Fibroblast of skin of left quadriceps (primary cell): ENCODE measurements at regions not wholly inside any gene's neighbourhood (a gene's known extent, or its start where the extent isn't known, plus 50 kb on each side); places are given as distances from the start of the nearest gene placed in this dataset.
"Not testable (repeated sequence)": the region's sequence is repeated elsewhere in the genome, so short reads cannot be mapped to it uniquely, and the experiment has no call there.

Experiments used
- DNase-seq, 2 experiments: peaks; one replicate each; pipeline ENCODE4 v3.0.0-alpha.2; 2013; ENCODE audit warnings: low read depth in 2 of 2

DNA sequence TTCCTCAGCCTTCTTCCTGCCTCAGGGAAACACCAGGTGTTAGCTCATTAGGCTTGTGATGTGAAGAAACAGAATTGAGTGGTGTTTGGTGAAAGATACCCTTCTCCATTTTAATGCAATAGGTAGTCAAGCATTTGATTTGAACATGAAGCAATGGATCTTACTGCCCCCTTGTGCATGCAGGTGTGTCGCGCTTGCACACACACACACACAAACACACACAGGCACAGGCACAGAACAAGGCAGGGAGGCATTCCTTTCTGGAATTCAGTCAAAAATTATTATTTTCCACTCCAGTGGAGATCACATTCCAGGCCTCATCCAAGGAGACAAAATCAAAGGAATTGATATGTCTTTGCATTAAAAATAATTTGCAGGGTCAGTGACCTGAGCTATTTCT lies 667.0 kb upstream of the MARCKS start:
- DNase-seq: no peak

DNA sequence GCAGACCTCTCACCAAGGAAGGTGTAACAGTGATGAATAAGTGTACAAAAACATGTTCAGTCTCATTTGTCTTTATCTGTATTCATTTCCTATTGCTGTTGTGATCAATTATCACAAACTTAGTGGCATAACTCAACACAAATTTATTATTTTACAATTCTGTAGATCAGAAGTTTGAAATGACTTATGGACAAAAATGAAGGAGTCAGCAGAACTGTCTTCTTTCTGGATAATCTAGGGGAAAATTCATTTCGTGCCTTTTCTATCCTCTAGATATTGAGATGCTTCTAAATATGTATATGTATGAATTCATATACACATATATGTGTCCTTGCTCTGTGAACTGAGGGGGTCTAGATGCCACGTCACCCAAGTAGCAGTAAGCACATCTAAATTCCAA lies 663.1 kb upstream of the MARCKS start:
- DNase-seq: no peak

DNA sequence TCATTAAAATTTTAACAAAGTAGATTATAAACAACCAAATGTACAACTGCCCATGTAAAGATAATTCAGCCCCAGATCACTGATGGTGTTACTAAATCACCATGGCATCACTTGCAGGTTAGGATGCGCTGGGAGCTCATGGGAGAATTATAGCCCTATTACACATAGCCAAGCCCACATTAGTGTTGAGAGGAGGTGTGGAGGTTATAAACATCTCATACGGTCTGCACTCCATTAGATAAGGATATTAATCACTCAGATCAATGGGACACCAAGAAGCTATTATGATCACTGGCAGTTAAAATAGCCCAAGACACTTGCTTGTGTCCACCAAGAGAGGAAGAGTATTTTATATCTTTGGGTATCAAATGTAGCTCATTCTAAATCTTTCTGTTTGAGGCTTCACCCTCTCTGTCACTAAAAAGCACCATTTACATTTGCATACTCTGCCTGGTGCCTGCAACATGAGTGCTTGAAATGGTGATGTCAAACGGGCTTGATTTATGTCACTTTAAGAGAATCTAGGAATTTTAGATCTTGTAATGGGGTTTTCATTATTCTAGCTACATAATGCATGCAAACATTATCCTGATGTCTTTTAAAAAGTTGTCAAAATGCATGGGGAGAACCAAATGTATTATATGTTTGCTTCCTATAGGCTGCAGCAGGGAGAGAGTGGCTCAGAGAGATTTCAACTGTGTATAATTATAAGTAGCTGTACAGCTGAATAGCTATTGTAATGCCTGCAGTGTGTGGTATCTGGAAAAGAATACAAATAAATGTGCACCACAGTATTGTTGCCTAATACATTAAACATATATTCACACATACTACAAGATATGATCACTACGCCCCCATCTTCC lies 654.1 kb upstream of the MARCKS start:
- DNase-seq: no peak

DNA sequence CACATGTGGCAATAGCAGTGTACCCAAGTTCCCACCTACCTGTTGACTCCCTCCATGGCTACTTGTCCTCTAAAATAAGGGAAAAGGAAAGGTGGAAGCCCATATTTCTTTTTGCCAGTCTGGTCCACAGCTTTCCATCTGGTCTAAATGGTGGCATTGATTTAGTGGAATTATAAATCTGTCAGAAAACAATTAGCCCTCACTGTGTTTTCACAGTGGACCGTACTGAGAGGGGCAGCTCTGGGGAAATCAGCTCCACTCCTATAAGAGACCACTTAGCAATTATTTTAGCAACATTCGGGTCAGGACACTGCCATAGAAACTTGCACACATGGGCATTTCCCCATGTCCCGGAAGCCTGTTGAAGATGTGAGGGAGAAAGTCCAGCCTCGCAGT lies 653.4 kb upstream of the MARCKS start:
- DNase-seq: no peak

DNA sequence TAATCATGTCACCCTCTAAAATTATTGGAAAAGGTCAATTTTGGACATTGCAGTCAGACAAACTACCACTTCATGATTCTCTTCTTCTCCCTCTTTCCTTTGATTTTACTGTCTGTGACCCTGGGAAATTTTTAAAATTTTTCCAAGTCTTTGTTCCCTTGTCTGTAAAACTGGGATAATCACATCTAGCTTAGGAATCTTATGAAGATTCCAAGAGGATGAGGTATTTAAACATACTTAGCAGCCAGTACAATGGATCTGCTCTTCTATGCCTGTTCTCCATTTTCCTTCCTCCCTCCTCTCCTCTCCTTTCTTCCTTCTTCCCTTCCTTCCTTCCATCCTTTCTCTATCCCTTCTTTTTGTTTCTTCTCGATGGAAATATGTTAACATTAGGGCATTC lies 651.6 kb upstream of the MARCKS start:
- DNase-seq: no peak

DNA sequence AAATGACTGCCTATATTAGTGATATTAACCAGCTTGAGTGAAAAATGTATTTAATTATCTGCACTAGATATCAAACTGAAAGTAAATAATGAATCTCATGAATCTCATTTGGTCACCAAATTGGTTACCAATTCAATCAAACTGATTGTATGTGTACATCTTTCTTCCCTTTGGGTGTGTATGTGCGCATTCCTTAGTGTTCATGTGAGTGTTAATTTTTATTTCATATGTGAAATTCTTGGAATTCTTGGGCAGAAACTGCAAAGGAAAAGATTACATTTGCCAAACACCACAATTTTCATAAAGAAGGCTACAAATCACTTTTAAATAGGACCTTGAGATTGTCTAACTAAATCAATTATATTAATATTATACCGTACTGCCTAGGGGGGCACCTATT lies 648.4 kb upstream of the MARCKS start:
- DNase-seq: peak in 1 of 2 experiments; percentile 21

DNA sequence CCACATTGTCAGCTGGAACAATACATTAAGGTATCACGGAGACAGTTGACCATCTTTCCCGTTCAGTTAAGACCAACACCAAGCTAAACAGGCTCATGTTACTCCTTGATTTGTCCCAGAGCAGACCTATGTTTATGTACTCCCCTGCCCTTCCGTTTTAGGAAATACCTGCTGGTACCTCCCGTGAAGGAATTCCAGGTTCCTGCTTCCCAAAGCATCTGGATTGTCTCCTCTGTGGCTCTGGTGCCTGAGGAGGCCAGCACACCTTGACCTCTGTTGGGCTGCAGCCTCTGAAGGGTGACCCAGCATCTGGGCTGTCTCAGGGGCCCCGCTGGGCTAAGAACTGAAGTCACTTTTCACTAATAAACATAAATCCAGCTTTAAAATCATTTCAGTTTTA lies 647.8 kb upstream of the MARCKS start:
- DNase-seq: no peak

DNA sequence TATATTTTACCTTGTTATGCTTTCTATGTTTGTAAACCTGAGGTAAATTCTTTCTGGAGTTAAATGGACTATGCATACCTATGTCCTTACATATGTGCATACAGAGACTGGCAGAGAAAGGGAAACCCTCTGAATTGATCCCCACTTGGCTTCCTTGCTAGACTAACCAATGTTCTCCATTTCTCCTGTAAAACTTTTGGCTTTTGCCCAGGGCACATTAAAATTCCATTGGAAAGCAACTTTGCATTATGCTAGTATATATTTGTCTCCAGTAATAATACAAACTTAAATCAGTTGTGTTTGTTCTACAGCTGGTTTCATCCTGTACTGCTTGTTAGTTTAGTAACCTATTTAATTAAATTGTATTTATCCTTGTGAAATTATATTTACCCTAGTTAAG lies 646.0 kb upstream of the MARCKS start:
- no peak for DNase-seq

DNA sequence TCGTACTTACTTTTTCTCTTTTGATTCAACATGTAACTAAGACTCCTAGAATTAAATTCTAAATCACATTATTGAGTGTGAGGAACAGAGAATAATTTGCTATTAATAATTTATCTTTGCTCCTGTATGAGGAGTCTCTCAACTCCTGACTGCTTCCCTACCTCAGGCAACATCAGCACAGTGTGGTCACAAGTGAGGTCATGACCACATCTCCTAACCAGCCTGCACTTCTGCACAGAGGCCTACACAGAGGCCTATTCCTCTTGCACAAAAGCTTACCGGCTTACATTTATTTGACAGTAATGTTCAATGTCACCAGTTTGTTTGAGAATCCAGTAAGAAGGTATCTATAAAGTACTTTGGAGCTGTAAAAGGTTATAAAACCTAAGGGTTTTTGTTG lies 637.4 kb upstream of the MARCKS start:
- no peak for DNase-seq

DNA sequence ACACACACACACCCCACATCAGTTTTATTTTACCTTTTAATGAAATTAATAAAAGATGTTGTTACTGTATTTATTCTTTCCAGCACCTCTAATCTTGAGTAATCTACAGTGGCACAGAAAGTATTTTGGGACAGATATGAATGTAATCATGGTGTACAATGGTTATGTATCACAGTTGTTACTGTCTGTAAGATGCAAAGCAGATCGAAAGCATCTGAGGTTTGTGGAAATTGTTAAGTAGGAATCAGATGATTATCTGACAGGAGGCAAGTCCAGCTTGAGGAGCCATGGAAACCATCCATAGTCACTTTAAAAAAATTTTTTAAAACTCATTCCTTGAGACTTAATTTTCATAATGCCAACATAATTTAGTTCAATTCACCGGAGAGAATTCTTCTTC lies 636.3 kb upstream of the MARCKS start:
- DNase-seq: no peak

DNA sequence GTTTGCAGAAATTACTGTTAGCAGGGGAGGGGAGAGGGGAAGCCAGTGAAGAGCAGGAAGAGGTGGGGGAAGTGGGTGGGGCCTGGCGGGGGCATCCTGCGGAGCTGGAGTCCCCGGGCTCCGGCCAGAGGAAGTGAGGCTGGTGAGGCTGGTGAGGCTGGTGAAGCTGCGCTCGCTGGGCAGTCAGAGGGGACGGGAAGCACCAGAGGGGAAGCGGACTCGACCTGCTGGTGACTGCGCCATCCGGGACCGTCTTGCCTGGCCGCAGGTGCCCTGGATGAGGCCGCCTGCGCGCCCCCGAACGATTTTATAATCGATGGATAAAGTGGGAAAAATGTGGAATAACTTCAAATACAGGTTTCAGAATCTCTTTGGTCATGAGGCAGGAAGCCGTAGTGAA lies 635.3 kb upstream of the MARCKS start:
- no peak for DNase-seq

DNA sequence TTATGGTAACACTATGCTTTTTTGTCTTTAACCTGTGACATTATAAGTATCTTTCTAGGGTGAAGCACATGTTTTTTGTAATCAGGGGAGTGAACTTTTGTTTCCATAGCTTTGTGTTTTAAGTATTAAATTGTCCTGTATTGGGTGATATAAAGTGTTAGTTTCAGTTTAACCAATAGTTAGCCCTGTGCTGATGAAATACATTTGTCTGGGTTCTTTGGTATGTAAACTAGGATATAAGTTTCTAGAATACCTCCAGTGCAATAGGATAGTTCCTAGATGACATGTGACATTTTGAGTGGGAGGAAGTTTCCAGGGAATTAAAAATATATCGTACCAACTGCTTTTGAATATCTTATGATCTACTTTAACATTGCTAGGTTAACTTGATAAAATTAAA lies 611.0 kb upstream of the MARCKS start:
- DNase-seq: no peak

DNA sequence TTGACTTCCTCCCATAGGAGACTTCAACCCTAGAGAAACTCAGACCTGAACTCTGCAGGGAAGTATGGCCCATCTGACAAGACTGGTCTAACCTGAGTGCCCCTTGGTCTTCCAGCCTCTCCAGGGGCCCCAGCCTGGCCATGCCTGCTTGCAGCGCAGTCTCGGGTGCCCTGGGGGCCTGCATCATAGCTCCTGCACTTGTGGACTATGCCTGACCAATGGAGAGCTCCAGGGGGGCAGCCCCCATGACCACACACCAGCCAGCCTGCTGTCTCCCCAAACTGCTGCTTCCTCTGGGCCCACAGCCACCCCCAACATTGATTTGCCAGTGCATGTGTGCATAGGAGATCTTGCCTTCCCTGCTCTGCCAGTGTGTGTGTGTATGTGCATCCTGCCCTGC lies 608.6 kb upstream of the MARCKS start:
- no peak for DNase-seq

DNA sequence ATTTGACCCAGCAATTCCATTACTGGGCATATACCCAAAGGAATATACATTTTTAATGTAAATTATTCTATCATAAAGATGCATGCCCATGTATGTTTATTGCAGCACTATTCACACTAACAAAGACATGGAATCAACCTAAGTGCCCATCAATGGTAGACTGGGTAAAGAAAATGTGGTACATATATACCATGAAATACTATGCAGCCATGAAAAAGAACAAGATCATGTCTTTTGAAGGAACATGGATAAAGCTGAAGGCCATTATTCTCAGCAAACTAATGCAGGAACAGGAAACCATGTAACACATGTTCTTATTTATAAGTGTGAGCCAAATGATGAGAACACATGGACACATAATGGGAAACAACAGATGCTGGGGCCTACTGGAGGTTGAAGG lies 603.0 kb upstream of the MARCKS start:
- DNase-seq: not testable (repeated sequence)

DNA sequence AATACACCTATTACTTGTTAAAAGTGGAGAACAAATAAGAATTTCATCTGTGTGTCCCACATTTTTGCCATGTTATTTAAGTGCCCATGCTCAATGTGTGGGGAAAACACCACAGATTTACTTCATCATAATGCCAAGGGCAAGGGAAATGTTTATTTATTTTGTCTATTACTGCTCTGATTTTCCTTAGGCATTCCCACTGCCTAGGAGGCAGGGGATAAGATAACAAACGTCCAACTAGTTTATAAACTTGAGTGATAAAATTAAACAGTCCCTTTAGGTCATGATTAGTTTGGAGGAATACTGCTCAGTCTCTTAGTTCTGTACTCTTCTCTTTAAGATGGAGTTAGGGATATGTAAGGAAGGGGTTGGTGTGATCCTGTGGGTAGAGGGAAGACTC lies 598.4 kb upstream of the MARCKS start:
- no peak for DNase-seq

DNA sequence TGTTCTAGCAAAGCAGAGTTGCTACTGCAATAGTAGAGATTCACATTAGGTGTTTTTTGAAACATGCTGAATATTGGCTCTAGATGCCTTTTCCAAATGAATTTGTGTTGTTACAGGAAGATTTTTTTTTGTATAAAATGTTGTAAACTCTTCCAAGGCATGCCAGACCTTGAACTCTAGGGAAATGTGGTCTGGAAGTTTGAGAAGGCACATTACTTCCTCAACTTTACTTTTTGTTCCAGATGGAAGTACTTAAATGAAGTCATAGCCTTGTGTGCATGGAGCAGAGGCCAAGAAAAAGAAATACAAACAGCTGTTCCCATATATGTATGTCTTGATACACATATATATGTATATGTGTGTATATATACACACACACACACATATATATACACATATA lies 585.7 kb upstream of the MARCKS start:
- peak; percentile 67 to 71 for DNase-seq

DNA sequence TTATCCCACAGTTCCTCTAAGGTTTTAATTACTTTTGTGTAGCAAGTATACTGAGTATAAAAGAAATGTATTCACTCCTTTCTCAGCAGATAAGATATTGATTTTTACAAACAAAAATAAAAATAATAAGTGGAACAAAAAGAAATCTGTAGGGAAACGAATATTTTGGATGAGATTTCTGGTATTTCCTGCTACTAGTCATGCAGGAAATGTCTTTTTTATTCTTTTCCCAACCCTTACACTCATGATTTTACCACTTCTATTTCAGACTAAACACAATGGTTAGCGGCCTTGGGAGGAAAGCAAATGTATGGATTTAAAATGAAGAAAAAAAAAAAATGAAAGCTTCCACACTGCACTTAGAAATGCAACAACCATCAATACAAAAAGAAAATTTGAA lies 580.5 kb upstream of the MARCKS start:
- no peak for DNase-seq

DNA sequence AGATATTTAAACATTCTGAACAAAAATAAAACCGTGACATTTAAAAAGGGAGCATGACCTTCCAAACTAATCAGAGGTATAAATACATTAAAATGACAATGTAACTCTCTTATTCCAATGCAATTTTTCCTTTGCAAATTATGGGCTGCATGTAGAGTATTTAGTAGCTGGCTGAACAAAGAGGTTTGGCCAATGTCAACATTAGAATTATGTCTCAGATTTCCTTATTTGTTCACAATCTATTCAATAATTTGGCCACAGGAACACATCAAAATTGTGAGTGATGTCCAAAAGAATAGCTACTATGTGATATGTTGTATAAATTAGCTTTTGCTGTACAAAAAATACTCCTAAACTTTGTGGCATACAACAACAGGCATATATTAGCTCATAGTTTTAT lies 580.0 kb upstream of the MARCKS start:
- DNase-seq: no peak

DNA sequence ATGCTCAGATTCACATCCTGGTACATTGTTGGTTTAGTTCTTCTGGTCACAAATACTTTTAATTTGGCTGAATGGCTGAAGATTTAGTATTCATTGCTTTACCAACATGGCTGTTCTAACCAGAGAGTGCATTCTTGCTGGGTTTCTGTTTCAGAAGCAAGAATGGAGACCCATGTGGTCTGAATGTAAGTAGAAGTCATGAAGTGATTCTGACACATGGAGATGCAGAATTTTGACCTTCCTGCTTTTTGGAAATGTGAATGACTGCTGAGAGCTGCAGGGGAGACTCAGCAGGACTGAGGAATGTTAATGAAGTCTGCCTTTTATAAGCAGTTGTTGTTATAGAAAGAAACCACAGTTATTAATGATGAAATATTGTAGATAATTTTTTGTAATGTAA lies 576.1 kb upstream of the MARCKS start:
- peak; percentile 62 to 70 for DNase-seq

DNA sequence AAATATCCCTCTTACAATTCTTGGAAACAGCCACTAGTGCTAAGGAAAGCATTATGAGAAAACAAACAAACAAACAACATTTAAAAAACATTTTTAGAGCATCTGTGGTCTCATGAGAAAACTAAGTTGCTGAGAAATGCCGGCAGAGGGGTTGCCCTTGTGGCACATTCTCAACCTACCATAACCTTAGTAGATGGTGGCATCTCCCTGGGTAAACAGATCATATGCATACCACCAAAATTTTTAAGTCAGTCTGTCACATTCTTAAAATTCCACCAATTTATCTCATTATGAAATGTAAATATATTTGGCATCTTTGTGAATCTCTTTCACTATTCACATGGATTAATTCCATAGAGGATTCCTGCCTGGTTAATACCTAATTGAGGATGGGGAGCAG lies 575.7 kb upstream of the MARCKS start:
- DNase-seq: no peak

DNA sequence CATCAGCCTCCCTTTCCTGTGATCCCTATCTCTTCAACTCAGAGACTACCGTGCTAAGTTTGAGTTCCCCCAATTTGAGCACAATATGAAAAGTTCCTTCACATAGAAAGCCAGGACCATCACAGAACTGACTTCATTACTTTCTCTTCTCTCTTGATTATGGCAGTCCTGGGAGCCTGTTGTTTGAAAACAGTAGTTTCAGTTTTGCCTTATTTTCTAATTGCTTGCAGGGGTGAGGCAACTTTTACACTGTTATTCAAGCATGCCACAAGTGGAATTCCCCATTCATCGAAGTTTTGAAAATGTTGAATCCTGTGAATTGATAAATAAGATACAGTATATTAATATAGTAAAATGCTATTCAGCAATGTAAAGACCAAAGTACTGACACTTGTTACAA lies 569.7 kb upstream of the MARCKS start:
- DNase-seq: no peak

DNA sequence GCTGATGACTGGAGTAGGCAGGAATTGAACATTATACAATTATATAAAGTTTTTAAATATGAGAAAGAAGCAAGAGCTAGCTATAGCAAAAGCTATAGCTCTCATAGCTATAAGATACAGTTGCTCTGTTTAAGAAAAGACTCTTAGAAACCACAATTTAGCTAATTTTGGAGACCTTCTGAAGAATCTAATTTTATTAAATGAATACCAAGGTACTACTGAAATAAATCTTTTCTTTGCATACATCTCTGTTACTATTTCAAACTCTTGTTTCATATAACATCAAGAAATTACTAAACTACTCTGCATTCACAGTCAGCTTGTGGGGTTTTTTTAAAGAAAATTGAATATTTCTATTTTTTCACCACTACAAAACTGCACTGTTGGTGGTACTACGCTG lies 568.7 kb upstream of the MARCKS start:
- DNase-seq: no peak

DNA sequence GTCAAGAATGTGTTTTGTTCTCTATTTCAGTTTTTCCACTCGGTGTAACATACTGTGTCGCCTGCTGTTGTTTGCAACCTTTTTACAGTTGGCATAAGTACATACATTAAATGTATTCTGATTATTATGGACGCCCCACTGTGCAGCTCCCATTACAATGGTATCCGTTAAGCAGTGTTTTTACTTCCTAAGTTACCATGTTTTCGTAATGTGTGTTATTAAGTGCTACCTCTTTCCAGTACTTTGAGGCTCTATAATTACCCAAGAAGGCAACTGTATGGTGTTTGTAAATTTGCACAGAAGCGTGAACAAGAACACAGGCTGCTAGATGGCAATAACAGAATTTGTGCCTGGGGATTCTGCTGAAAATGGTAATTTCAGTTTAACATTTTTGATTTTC lies 568.0 kb upstream of the MARCKS start:
- no peak for DNase-seq

DNA sequence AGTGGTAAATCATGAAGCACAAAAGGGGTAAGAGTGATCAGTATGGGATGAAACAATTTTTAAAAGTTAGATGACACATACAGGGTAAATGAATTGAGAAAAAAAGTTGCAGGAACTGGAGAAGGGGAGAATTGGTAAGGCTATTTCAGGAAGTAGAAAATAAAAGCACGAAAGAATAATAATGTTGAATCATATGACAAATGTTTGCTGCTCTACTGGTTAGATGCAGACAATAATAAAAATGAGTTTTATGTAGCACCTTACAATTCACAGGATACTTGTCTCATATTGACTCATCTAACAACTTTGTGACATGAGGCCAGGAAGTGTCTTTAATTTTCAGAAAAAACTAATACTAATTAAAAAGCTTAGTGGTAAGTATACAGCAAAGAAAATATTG lies 566.5 kb upstream of the MARCKS start:
- no peak for DNase-seq
